Hematopoietic multipotent progenitor cell treated with erythropoietin and hydrocortisone succinate and interleukin-3 and kit ligand, for 17 days (in vitro differentiated cells): ENCODE measurements at regions not wholly inside any gene's neighbourhood (a gene's known extent, or its start where the extent isn't known, plus 50 kb on each side); places are given as distances from the start of the nearest gene placed in this dataset.
A peak's percentile ranks its signal among the peaks of the same experiment; 100 is the strongest.
"Not testable (repeated sequence)": the region's sequence is repeated elsewhere in the genome, so short reads cannot be mapped to it uniquely, and the experiment has no call there.

Experiments used
- DNase-seq: peaks from one replicate; pipeline ENCODE4 v3.0.0-alpha.2; 2015; ENCODE audit warnings: low spot score

GRCh38 chr4:49154308-49155103, 168.4 kb downstream of the CWH43 start:
- DNase-seq, result peak; percentile 74

- DNase-seq, result not testable (repeated sequence)
These were observed 169.2 kb downstream of the CWH43 start for GRCh38 chr4:49155270-49155669.

- not testable (repeated sequence) for DNase-seq
These were observed 170.2 kb downstream of the CWH43 start for GRCh38 chr4:49156309-49156708.

- not testable (repeated sequence) for DNase-seq
These were observed 171.6 kb downstream of the CWH43 start for GRCh38 chr4:49157630-49158029.

GRCh38 chr4:49161111-49161541, 175.1 kb downstream of the CWH43 start:
- not testable (repeated sequence) for DNase-seq

GRCh38 chr4:49164916-49165315, 178.8 kb downstream of the CWH43 start:
- not testable (repeated sequence) for DNase-seq

GRCh38 chr4:49177847-49178246, 191.8 kb downstream of the CWH43 start:
- DNase-seq, result not testable (repeated sequence)

- not testable (repeated sequence) for DNase-seq
These were observed 195.0 kb downstream of the CWH43 start for GRCh38 chr4:49181088-49181487.

GRCh38 chr4:49211396-49212194, 225.5 kb downstream of the CWH43 start:
- DNase-seq, result not testable (repeated sequence)

GRCh38 chr4:49213250-49213649, 227.2 kb downstream of the CWH43 start:
- not testable (repeated sequence) for DNase-seq

- not testable (repeated sequence) for DNase-seq
These were observed 227.7 kb downstream of the CWH43 start for GRCh38 chr4:49213750-49214149.

- DNase-seq, result not testable (repeated sequence)
These were observed 228.5 kb downstream of the CWH43 start for GRCh38 chr4:49214453-49215081.

- DNase-seq, result not testable (repeated sequence)
These were observed 229.0 kb downstream of the CWH43 start for GRCh38 chr4:49215082-49215479.

GRCh38 chr4:49216606-49217005, 230.5 kb downstream of the CWH43 start:
- not testable (repeated sequence) for DNase-seq

GRCh38 chr4:49217492-49217891, 231.4 kb downstream of the CWH43 start:
- DNase-seq, result no peak

GRCh38 chr4:49218094-49218493, 232.0 kb downstream of the CWH43 start:
- not testable (repeated sequence) for DNase-seq

GRCh38 chr4:49218931-49219330, 232.9 kb downstream of the CWH43 start:
- not testable (repeated sequence) for DNase-seq

GRCh38 chr4:49219489-49220225, 233.6 kb downstream of the CWH43 start:
- not testable (repeated sequence) for DNase-seq

GRCh38 chr4:49221209-49221608, 235.1 kb downstream of the CWH43 start:
- DNase-seq, result no peak

- not testable (repeated sequence) for DNase-seq
These were observed 236.7 kb downstream of the CWH43 start for GRCh38 chr4:49222810-49223209.

GRCh38 chr4:49226216-49226866, 240.3 kb downstream of the CWH43 start:
- DNase-seq, result not testable (repeated sequence)
